ENCODE measurements at regions not wholly inside any gene's neighbourhood (a gene's known extent, or its start where the extent isn't known, plus 50 kb on each side); places are given as distances from the start of the nearest gene placed in this dataset.
"Not testable (repeated sequence)": the region's sequence is repeated elsewhere in the genome, so short reads cannot be mapped to it uniquely, and the experiment has no call there.

DNA sequence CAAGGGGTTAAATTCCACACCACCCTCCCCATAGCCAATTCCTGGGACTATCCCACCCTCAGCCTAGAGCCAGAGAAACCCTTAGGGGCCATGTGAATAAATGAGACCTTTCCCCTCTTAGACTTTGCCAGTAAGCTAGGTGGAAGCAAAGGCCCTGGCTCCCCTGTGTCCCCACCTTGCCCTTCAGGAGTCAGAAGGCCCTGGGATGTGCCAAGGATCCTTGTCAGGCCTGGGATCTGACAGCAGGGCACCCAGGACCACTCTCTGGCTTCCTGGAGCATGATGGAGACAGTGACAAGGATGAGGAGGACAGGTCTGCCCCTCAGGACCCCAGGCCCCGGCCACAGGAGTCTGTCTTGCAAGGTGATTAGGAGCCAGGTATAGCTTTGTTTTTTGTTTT, 125.0 kb upstream of the HAND1 start:
- peaks cover 42% of the 10 kb centered on the region for H3K27me3 Mint-ChIP-seq
- no peaks in the 10 kb centered on the region for H3K9me3 Mint-ChIP-seq
- DNase-seq (no peak), ATAC-seq (ENCODE audit: low read depth) (no peak)
- no peaks in the 10 kb centered on the region for H3K4me1 Mint-ChIP-seq
- H3K27ac Mint-ChIP-seq: no peak overlapping the region
- intact Hi-C loops (cut with micrococcal nuclease): no loop called here
- TF ChIP-seq, protein P1, sequence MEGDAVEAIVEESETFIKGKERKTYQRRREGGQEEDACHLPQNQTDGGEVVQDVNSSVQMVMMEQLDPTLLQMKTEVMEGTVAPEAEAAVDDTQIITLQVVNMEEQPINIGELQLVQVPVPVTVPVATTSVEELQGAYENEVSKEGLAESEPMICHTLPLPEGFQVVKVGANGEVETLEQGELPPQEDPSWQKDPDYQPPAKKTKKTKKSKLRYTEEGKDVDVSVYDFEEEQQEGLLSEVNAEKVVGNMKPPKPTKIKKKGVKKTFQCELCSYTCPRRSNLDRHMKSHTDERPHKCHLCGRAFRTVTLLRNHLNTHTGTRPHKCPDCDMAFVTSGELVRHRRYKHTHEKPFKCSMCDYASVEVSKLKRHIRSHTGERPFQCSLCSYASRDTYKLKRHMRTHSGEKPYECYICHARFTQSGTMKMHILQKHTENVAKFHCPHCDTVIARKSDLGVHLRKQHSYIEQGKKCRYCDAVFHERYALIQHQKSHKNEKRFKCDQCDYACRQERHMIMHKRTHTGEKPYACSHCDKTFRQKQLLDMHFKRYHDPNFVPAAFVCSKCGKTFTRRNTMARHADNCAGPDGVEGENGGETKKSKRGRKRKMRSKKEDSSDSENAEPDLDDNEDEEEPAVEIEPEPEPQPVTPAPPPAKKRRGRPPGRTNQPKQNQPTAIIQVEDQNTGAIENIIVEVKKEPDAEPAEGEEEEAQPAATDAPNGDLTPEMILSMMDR (IDR thresholded peaks at IDR 0.05): no peak
- POLR2A ChIA-PET: no interaction called here
- H3K4me3 Mint-ChIP-seq: no peak overlapping the region
- no peaks in the 10 kb centered on the region for H3K36me3 Mint-ChIP-seq (ENCODE audit: low read depth)
- CTCF ChIA-PET: no interaction called here

DNA sequence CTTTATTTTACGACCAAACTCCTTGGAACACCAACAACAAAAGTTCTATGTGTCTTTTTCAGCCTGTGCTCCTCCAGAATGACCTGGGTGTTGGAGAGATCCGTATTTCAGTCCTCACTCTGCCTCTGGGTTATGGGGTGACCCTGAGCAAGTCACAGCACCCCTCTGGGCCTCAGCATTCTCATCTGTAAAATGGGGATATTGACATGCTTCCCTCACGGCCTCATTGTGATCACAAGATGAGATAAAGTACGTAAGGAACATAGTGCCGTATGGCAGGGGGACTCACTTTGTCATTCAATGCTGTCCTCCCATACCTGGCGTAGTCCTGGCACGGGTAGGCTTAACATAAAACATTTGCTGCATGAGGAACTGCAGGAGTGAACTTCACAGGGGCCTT, 123.0 kb upstream of the HAND1 start:
- DNase-seq (no peak), ATAC-seq (ENCODE audit: low read depth) (no peak)
- Mint-ChIP-seq H3K27me3 (peaks cover 50% of the 10 kb centered on the region), H3K4me1 (no peaks in the 10 kb centered on the region), H3K9me3 (no peaks in the 10 kb centered on the region), H3K36me3 (ENCODE audit: low read depth) (no peaks in the 10 kb centered on the region), H3K4me3 (no peak overlapping the region), H3K27ac (no peak overlapping the region)
- TF ChIP-seq, protein P1 (IDR thresholded peaks at IDR 0.05): no peak
- intact Hi-C loops (cut with micrococcal nuclease): no loop called here
- CTCF ChIA-PET: no interaction called here
- POLR2A ChIA-PET: no interaction called here

- POLR2A ChIA-PET: no interaction called here
- Mint-ChIP-seq H3K9me3 (no peaks in the 10 kb centered on the region), H3K27ac (no peak overlapping the region), H3K36me3 (ENCODE audit: low read depth) (no peaks in the 10 kb centered on the region), H3K4me3 (no peak overlapping the region), H3K27me3 (peaks cover 37% of the 10 kb centered on the region), H3K4me1 (no peaks in the 10 kb centered on the region)
- TF ChIP-seq, protein P1 (IDR thresholded peaks at IDR 0.05): no peak
- ATAC-seq (ENCODE audit: low read depth): no peak
- intact Hi-C loops (cut with micrococcal nuclease): no loop called here
- CTCF ChIA-PET: no interaction called here
- no peak for DNase-seq
These were observed 120.0 kb upstream of the HAND1 start for GRCh38 chr5:154598021-154598420.

DNA sequence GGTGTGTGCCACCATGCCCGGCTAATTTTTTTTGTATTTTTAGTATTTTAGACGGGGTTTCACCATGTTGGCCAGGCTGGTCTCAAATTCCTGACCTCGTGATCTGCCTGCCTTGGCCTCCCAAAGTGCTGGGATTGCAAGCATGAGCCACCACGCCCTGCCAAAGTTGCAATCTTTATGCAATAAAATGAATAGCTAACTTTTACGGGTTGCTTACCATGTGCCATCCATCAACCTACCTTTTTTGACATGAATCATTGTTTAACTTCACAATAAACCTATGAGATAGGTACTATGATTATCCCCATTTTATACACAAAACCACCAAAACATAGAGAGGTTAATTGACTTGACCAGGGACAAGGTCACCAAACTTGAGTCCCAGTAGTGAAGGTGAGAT, 118.8 kb upstream of the HAND1 start:
- H3K9me3 Mint-ChIP-seq; H3K27ac Mint-ChIP-seq; intact Hi-C loops (cut with micrococcal nuclease); DNase-seq; H3K36me3 Mint-ChIP-seq (ENCODE audit: low read depth); POLR2A ChIA-PET; CTCF ChIA-PET; H3K4me3 Mint-ChIP-seq; H3K4me1 Mint-ChIP-seq; ATAC-seq (ENCODE audit: low read depth): not testable (repeated sequence)
- H3K27me3 Mint-ChIP-seq: peaks cover 29% of the 10 kb centered on the region

DNA sequence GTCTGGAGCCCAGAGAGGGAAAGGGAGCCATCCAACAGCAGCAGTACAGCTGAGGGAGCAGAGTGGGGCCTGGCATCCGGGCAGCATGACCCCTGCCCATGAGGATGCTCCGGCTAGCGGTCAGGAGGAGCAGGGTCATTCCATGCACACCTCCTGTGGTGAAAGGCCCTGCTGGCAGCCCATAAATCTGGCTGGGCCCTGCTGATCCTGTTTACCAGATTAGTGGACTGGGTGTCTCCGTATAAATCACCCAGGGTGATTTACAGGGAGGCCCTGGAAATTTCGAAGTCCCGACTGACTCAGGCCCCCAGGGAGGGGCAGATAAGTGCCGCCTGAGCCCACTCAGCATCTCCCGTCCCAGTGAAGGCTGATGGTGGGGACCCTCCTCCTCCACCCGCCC, 117.6 kb upstream of the HAND1 start:
- TF ChIP-seq, protein P1 (IDR thresholded peaks at IDR 0.05): no peak
- Mint-ChIP-seq H3K27me3 (peaks cover 23% of the 10 kb centered on the region), H3K4me3 (no peak overlapping the region), H3K4me1 (no peaks in the 10 kb centered on the region), H3K9me3 (no peaks in the 10 kb centered on the region), H3K27ac (no peak overlapping the region), H3K36me3 (ENCODE audit: low read depth) (no peaks in the 10 kb centered on the region)
- ATAC-seq (ENCODE audit: low read depth) (no peak), DNase-seq (no peak)
- ChIA-PET POLR2A (no interaction called here), CTCF (no interaction called here)
- intact Hi-C loops (cut with micrococcal nuclease): no loop called here

DNA sequence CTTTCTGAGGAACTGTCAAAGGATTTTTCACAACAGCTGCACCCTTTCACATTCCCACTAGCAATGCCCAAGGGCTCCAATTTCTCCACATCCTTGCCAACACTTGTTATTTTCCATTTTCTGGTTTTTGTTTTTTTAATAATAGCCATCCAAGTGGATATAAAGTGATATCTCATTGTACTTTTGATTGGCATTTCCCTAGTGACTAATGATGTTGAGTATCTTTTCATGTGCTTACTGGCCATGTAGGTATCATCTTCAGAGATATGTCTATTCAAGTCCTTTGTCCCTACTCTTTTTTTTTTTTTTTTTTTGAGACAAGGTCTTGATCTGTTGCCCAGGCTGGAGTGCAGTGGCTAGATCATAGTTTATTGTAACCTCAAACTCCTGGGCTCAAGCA, 115.8 kb upstream of the HAND1 start:
- Mint-ChIP-seq H3K4me1 (no peaks in the 10 kb centered on the region), H3K36me3 (ENCODE audit: low read depth) (no peaks in the 10 kb centered on the region), H3K4me3 (no peak overlapping the region), H3K9me3 (no peaks in the 10 kb centered on the region), H3K27me3 (peaks cover 19% of the 10 kb centered on the region), H3K27ac (no peak overlapping the region)
- ChIA-PET CTCF (no interaction called here), POLR2A (no interaction called here)
- ATAC-seq (ENCODE audit: low read depth) (no peak), DNase-seq (no peak)
- intact Hi-C loops (cut with micrococcal nuclease): no loop called here
- TF ChIP-seq, protein P1 (IDR thresholded peaks at IDR 0.05): no peak

All from activated B cell treated with CpG ODN at 0.5 μM for 24 hours (primary cell).